Nephron progenitor cell (in vitro differentiated cells): ENCODE measurements at regions not wholly inside any gene's neighbourhood (a gene's known extent, or its start where the extent isn't known, plus 50 kb on each side); places are given as distances from the start of the nearest gene placed in this dataset.
A peak's percentile ranks its signal among the peaks of the same experiment; 100 is the strongest.
"Not testable (repeated sequence)": the region's sequence is repeated elsewhere in the genome, so short reads cannot be mapped to it uniquely, and the experiment has no call there.

ENCODE experiments used
- DNase-seq: peaks from one replicate; pipeline ENCODE4 v3.0.0; 2021
- H3K27ac Mint-ChIP-seq: 2 replicates; pipeline ENCODE4 v1.8.0; 2021; ENCODE audit warnings: mild to moderate bottlenecking, moderate library complexity, mixed read lengths
- H3K27me3 Mint-ChIP-seq: 2 replicates; pipeline ENCODE4 v1.8.0; 2021; ENCODE audit warnings: mild to moderate bottlenecking, low read depth, mixed read lengths; ENCODE audit not compliant: poor library complexity
- H3K36me3 Mint-ChIP-seq: 2 replicates; pipeline ENCODE4 v1.8.0; 2021; ENCODE audit warnings: low read depth, mixed read lengths
- H3K4me1 Mint-ChIP-seq: 2 replicates; pipeline ENCODE4 v1.8.0; 2021; ENCODE audit warnings: mixed read lengths
- H3K4me3 Mint-ChIP-seq: 2 replicates; pipeline ENCODE4 v1.8.0; 2021; ENCODE audit warnings: mild to moderate bottlenecking, moderate library complexity, mixed read lengths
- H3K9me3 Mint-ChIP-seq: 2 replicates; pipeline ENCODE4 v1.8.0; 2021; ENCODE audit warnings: mild to moderate bottlenecking, moderate library complexity, mixed read lengths
- TF ChIP-seq, protein P1 (sequence below): fragments of 200-600 bp; sonication (generic); IDR thresholded peaks from 2 replicates; pipeline ENCODE4 v1.5.0; 2021; ENCODE audit warnings: antibody characterized with exemption

- no peak for DNase-seq
- peaks cover 11% of the 10 kb centered on the region for H3K27me3 Mint-ChIP-seq
- peaks cover 20% of the 10 kb centered on the region for H3K4me1 Mint-ChIP-seq
- no peak overlapping the region for H3K27ac Mint-ChIP-seq
- no peak overlapping the region for H3K4me3 Mint-ChIP-seq
- TF ChIP-seq, protein P1, sequence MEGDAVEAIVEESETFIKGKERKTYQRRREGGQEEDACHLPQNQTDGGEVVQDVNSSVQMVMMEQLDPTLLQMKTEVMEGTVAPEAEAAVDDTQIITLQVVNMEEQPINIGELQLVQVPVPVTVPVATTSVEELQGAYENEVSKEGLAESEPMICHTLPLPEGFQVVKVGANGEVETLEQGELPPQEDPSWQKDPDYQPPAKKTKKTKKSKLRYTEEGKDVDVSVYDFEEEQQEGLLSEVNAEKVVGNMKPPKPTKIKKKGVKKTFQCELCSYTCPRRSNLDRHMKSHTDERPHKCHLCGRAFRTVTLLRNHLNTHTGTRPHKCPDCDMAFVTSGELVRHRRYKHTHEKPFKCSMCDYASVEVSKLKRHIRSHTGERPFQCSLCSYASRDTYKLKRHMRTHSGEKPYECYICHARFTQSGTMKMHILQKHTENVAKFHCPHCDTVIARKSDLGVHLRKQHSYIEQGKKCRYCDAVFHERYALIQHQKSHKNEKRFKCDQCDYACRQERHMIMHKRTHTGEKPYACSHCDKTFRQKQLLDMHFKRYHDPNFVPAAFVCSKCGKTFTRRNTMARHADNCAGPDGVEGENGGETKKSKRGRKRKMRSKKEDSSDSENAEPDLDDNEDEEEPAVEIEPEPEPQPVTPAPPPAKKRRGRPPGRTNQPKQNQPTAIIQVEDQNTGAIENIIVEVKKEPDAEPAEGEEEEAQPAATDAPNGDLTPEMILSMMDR: no peak
- H3K36me3 Mint-ChIP-seq: no peaks in the 10 kb centered on the region
- no peaks in the 10 kb centered on the region for H3K9me3 Mint-ChIP-seq
Measured at GRCh38 chr2:14773696-14774095, 141.2 kb downstream of the LRATD1 start.

DNA sequence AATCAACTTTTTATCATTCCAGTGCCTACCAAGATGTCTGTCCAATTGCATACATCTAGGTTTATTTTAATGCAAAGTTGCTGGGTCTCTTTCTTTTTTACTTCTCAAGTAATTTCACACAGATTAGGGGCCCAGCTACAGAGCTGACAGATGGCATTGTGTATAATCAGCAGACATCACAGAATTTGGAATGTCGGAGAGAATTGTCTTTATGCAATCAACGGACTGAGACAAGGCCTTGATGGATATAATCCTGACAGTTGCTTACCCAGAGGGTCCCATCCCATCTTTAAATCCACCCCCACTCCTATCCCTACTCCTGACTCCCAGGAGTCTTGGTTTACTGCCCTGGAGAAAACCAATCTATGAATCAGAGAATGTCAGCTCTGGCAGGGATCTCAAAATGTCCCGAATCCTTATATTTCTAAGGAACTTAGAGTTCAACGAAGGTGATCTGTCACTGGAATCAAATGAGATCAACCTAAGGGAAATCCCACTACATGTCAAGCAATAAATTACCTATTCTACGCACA is 142.0 kb downstream of the LRATD1 start:
- Mint-ChIP-seq H3K4me1 (peaks cover 28% of the 10 kb centered on the region), H3K36me3 (no peaks in the 10 kb centered on the region), H3K4me3 (no peak overlapping the region), H3K27ac (no peak overlapping the region), H3K9me3 (no peaks in the 10 kb centered on the region), H3K27me3 (peaks cover 13% of the 10 kb centered on the region)
- TF ChIP-seq, protein P1: no peak
- DNase-seq: no peak

GRCh38 chr2:14776216-14776615 is 143.7 kb downstream of the LRATD1 start:
- no peak overlapping the region for H3K27ac Mint-ChIP-seq
- no peak for DNase-seq
- no peaks in the 10 kb centered on the region for H3K9me3 Mint-ChIP-seq
- H3K27me3 Mint-ChIP-seq: peaks cover 13% of the 10 kb centered on the region
- peaks cover 45% of the 10 kb centered on the region for H3K4me1 Mint-ChIP-seq
- TF ChIP-seq, protein P1: no peak
- no peak overlapping the region for H3K4me3 Mint-ChIP-seq
- no peaks in the 10 kb centered on the region for H3K36me3 Mint-ChIP-seq

DNA sequence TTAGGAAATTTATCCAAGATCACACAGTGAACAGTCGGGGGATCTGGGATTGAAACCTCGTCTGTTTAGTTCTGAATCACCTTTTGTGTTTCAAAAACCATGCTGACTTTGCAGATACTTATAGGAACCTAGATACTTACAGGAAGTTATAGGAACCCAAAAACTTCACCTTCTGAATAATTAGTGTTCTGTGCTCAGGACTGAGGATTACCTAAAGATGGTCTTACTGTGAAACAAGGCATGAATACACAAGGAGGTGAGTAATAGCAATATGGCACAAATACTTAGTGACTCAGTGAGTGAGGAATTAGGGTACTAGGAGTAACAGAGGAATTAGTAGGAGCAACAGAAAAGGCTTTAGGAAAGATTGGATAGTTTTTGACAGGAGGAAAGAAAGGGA is 145.5 kb downstream of the LRATD1 start:
- H3K4me3 Mint-ChIP-seq: no peak overlapping the region
- no peaks in the 10 kb centered on the region for H3K36me3 Mint-ChIP-seq
- H3K27me3 Mint-ChIP-seq: peaks cover 6% of the 10 kb centered on the region
- H3K27ac Mint-ChIP-seq: no peak overlapping the region
- H3K9me3 Mint-ChIP-seq: peaks cover 4% of the 10 kb centered on the region
- peaks cover 55% of the 10 kb centered on the region for H3K4me1 Mint-ChIP-seq
- no peak for DNase-seq
- TF ChIP-seq, protein P1: no peak

GRCh38 chr2:14779252-14779651 is 146.7 kb downstream of the LRATD1 start:
- Mint-ChIP-seq H3K27me3 (peaks cover 6% of the 10 kb centered on the region), H3K4me1 (peaks cover 54% of the 10 kb centered on the region), H3K9me3 (peaks cover 4% of the 10 kb centered on the region), H3K27ac (peak overlapping the region; percentile 93), H3K36me3 (no peaks in the 10 kb centered on the region), H3K4me3 (no peak overlapping the region)
- peak; percentile 4 for DNase-seq
- TF ChIP-seq, protein P1: no peak

DNA sequence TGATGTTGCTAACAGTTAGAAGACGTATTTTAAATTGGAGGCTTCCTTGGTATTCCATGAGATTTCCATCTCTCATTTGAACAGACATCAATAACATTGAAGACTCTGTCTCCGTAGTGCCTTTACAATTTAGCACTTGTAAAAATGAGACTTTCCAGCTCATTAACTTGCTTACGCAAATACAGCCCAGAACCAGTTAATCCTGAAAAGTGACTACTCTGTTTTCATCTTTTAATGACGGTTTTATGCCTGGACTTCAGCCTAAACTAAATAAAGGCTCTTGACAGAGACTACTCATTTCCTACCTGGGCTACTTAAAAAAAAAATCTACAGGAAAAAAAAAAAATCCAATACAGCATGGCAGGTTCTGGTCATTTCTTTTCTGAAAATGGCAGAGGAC is 148.6 kb downstream of the LRATD1 start:
- no peak for DNase-seq
- Mint-ChIP-seq H3K4me1 (peaks cover 44% of the 10 kb centered on the region), H3K9me3 (peaks cover 4% of the 10 kb centered on the region), H3K27me3 (peaks cover 6% of the 10 kb centered on the region), H3K27ac (peak overlapping the region; percentile 10), H3K36me3 (no peaks in the 10 kb centered on the region), H3K4me3 (no peak overlapping the region)
- TF ChIP-seq, protein P1: no peak

DNA sequence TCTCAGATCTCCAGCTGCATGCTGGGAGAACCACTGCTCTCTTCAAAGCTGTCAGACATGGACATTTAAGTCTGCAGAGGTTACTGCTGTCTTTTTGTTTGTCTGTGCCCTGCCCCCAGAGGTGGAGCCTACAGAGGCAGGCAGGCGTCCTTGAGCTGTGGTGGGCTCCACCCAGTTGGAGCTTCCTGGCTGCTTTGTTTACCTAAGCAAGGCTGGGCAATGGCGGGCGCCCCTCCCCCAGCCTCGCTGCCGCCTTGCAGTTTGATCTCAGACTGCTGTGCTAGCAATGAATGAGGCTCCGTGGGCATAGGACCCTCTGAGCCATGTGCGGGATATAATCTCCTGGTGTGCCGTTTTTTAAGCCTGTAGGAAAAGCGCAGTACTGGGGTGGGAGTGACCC is 156.3 kb downstream of the LRATD1 start:
- H3K27ac Mint-ChIP-seq, H3K27me3 Mint-ChIP-seq, H3K4me3 Mint-ChIP-seq, H3K36me3 Mint-ChIP-seq, H3K4me1 Mint-ChIP-seq, DNase-seq: not testable (repeated sequence)
- peaks cover 36% of the 10 kb centered on the region for H3K9me3 Mint-ChIP-seq
